HG03196 (cell line): ENCODE measurements at regions not wholly inside any gene's neighbourhood (a gene's known extent, or its start where the extent isn't known, plus 50 kb on each side); places are given as distances from the start of the nearest gene placed in this dataset.
"Not testable (repeated sequence)": the region's sequence is repeated elsewhere in the genome, so short reads cannot be mapped to it uniquely, and the experiment has no call there.

ENCODE experiments used
- ATAC-seq: cut with Tn5 transposase; IDR thresholded peaks from one replicate; pipeline ENCODE4 v1.9.1; 2021; ENCODE audit not compliant: unreplicated experiment

DNA sequence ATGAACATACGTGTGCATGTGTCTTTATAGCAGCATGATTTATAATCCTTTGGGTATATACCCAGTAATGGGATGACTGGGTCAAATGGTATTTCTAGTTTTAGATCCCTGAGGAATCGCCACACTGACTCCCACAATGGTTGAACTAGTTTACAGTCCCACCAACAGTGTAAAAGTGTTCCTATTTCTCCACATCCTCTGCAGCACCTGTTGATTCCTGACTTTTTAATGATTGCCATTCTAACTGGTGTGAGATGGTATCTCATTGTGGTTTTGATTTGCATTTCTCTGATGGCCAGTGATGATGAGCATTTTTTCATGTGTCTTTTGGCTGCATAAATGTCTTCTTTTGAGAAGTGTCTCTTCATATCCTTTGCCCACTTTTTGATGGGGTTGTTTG, 493.0 kb upstream of the PIK3R1 start:
- not testable (repeated sequence) for ATAC-seq

DNA sequence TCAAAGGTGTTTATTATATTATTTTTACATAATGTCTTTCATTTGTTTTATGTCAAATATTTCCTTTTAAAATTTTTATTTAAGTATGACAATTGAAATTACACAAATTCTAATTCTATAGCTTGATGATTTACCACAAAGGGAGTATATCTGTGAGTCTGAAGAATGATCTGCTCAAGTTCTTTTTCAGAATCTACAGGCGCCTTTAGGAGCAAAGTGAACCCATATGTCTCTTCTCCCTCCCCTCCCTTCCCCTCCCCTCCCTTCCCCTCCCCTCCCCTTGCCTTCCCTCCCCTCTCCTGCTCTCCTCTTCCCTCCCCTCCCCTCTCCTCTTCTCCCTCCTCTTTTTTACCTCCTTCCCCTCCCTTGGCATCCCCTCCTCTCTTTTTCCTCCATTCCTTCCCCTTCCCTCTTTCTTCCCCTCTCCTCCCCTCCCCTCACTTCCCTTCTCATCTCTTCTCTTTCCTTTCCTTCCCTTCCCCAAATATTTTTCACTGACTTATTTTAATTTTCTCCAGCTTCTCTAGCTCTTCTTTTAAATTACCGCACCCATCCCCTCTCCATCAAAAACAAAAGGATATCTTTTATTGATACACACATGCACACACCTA, 495.3 kb upstream of the PIK3R1 start:
- ATAC-seq = no peak

DNA sequence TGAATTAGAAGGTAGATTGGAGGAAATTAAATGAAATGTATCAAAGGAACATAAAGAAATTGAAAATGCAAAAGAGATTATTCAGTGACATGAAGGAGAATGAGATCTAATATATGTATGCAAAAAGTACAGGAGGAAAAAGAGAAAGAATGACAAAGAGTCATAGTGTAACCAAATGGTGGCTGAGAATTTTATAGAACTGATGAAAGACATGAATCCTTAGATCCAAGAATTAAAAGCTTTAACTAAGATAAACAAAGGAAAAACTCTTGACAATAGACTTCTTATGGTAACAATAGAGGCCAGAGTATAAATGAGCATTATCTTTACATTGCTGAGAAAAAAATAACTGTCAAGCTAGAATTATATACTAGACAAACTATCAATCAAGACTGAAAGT, 505.4 kb upstream of the CD180 start:
- no peak for ATAC-seq

DNA sequence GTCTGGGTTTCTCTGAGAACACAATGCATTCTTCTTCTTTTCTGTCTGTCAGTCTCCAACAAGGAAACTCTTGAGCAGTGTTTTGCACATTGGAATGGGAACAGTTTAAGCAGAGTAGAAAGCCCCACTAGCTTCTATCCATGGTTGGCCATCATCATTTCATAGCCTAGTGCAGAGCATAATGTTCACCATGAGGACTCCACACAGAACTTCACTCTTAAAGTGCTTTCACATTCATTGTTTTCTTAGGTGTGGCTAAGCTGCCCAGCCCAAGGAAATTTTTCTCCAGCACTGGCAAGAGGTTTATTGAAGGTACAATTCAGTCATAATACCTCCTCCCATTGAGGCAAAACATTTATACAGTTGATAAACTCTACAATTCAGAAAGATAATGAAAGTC, 503.0 kb upstream of the CD180 start:
- ATAC-seq = no peak

DNA sequence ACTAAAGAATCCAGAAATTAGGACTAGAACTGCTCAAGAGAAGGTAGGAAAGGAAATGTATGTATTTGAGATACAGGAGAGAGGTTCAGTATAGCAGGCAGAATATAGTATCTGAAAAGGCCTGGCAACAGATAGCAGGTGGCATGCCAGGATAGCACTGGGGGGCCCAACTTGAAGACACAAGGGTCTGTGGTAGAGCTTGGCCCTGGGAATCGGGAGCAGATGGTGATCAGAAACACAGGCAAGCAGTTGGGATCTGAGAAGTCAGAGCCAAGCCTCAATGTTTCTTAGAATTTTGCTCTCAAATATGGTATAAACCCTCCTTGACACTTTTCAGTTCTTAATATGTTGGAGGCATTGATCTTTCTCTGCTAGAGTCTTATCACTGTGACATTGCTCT, 499.8 kb upstream of the CD180 start:
- ATAC-seq = no peak

DNA sequence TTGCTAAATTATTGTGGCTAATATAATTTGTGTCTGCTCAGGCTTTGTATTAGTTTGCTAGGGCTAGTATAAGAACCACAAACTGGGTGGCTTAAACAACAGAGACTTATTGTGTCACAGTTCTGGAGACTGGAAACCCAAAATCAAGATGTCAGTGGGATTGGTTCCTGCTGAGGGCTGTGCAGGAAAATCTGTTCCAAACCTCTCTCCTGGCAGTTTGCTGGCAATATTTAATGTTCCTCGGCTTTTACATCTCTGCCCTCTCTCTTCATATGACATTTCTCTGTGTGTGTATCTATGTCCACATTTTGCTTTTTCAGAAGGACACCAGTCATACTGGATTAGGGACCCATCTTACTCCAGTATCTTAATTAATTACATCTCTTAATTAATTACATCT, 498.8 kb upstream of the CD180 start:
- ATAC-seq = no peak

DNA sequence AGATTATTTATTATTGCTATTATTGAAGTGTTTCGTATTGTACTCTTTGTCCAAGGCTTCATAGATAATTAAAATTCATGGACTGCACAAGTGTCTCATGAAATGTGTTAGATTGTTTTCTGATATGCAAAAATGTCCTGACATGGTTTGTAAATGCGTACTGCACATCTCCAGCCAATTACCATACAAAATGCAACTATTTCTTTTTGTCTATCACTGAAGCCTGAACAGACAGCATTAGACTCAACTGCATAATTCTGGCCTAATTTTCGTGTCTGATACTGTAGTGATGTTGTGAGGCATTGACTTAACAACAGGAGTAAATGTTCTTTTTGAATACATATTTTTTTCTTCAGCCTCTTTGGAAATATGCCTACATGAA, 498.2 kb upstream of the CD180 start:
- no peak for ATAC-seq

DNA sequence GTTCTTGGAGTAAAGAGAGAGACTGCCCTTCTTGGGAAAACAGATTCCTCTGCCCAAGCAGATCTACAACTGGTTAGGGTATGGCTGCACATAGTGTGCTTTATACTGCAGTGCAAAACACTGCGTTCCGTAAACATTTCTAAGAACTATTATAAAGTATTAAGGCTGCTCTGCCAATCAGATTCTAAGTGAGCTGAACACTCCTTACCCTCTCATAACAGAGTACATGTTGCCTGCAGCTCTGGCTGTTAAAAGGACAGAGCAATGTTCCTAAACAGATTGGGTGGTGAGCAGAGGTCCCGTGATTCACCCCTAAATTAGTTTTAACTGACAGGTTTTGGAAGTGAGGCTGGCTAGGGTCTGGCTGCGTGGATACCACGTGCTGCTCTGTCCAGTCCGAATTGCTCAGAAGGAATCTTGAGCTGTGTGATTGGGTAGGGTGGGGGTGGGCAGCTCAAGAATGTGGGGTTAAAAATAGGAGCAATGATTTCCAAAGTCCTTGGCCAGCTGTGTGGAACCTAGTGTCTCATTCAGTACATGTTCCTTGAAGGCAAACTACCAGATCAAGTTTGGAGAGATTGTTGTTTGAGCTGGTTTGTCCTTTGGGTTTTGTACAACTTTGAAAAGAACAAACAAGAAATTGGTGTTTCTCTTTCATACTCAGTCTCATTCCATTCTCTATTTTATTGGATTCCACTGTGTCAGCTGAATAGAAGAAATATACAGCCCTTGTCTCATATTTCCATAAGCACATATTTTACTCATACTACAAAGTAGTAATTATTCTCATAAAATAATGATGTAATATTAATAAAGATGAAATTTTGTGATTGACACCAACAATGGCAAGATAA, 497.6 kb upstream of the CD180 start:
- no peak for ATAC-seq

DNA sequence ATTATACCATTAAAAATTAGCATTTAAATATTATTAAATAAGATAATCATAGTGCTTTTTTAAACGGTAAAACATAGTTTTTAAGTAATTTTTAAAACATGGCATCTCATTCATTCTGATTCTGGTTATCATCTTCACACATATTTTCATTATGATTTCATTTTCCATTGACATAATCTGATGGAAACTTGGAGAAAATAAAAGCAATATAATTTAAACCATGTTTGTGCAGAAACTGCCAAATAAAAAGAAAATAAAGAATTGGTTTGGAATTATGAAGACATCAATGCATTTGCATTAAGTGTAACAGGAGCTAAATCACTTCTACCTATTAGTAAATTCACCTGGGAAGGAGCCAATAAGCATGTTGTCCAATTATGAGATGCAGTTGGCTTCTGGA, 490.1 kb upstream of the CD180 start:
- no peak for ATAC-seq

DNA sequence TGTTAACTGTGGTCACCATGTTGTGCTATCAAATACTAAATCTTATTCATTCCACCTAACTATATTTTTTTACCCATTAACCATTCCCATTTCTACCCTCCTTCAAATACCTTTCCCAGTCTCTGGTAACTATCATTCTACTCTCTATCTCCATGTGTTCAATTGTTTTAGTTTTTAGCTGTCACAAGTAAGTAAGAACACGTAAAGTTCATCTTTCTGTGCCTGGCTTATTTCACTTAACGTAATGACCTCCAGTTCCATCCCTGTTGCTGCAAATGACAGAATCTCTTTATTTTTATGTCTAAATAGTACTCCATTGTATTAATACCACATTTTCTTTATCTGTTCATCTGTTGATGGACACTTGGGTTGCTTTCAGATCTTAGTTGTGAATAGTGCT, 485.1 kb upstream of the CD180 start:
- ATAC-seq = no peak

DNA sequence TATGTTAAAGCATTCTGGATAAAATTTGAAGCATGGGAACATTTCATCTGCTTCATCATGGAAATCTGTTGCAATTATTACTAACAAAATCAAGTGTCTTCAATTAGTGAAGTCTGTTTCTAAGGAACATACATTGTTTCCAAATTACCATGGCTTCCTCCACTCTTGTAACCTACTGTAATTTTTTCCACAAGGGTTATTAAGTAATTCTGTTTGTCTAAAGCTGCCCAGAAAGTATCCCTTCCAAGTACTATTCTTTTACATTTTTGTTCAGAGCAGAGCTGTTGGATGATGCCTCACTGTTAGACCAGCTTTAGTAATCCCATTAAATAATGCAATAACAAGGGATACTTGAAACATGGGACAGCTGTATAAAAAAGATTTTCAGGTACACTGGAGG, 483.5 kb upstream of the CD180 start:
- ATAC-seq = no peak

DNA sequence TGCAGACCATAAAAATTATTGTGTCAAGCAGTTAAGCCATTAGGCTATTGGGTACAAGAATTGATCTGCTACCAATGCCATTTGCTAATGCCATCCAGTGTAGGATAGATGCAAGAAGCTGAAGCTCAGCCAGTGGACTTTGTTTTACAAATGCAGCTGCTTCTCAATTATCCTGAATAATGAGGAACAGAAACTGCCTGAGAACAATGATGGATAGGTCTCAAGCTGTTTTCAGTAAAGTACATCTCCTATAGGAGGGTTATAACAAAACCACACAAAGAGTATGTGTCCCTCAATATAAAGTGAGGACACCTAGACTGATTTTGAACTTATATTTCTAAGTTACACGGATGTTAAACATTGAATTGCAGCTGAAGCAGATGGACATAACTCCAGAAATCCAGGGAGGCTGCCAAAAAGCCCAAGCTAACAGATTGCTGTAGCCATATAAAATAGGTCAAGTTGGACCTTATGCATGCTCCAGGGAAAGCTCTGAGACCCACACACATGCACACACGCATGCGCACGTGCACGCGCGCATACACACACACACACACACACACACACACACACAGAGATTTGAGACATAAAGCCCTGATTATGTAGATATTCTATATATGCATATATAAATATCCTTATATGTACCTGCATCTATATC, 482.7 kb upstream of the CD180 start:
- no peak for ATAC-seq

DNA sequence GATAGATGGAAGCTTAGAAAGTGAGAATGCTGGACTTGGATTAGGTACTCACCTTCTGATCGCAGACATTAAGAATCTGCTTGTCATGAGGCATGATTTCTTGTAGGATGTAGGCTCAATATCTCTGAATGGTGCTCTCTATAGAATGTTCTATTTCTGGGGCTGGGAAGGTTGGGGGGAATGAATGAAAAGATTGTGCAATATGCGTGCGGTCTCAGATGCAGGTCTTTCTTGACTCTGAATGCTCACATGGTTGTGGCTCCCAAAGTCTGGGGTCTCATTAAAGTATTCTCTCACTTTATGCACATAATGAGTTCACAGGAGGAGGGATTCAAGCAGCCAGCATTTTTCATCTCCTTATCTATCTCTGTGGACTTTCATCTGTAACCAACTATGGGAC, 482.0 kb upstream of the CD180 start:
- ATAC-seq = no peak

DNA sequence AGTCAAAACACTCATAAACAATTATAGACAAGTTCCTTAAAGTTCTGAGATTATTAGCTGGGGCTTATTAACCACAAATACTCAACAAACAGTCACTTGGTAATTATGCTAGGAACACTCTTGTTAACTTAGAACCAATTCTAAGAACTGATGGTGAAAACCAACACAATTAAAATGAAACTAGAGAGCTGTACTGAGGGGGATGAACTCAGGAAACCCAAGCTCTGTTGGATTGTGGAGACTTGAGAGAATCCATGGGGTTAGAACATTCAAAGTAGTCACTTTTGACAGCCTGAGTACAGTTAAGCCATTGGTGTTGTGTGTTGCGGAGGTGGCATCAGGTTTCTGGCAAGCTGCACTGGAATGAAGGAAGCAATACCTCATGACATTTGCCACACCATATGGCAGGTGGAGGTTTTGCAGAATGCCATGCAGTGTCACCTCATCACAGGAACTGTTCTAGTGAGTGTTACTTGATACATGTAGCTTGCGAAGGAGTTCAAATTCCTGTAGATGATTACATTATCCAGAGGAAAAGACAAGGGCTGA, 480.9 kb upstream of the CD180 start:
- no peak for ATAC-seq

DNA sequence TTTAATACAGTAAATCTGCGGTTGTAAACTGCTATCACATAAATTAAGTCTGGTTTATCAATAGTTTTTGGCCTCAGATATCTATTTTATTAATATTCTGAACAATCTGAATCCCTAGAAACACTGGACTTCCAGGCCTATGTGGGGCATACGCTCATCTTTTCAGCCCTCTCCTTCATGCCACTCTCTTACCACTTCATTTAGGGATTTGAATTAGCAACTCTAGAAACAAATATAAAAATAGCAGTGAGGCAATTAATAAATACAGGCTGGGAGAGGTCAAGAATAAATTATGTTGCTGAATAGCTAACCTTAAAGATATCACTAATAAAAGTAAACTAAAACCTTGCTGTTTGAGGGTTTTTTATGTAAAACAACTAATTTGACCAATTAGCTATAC, 480.3 kb upstream of the CD180 start:
- ATAC-seq = no peak

DNA sequence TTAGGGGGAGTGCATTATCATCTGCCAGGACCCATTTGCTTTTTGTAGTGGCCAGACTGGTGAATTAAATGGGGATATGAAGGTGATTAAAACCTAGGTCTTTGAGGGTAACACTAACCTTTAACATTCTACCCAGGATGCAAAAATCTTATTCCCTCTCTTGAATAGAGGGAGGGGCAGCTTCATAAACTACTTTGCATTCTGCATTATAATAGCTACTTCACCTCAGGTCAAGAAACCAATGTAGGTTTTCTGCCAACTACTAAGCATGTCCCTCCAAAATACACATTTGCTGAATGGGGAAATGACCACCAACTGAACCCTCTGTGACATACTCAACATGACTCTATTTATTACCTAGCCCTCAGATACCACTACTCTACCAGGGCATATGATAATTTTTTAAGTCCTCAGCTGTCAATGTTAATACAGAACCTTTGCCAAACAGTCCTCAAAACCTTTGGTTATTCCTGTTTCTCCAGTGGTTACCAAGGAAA, 477.6 kb upstream of the CD180 start:
- no peak for ATAC-seq

DNA sequence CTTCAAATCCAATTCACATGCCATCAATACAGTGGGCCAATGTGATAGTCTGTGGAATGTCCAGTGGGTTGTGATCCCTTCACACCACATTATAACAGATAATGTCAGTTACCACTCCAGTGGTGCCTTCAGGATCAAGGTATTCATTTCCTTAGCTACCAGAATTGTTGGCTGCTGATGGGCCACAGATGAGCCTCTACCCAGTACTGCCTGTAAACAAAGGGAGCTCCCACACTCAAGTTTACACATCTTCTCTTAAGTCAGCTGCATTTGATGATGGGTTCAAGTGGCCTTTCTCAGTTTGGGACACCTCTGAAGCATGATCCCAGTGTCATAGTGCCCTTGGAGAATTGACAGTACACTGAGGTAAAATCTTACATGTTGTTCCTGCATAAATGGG, 477.0 kb upstream of the CD180 start:
- no peak for ATAC-seq

DNA sequence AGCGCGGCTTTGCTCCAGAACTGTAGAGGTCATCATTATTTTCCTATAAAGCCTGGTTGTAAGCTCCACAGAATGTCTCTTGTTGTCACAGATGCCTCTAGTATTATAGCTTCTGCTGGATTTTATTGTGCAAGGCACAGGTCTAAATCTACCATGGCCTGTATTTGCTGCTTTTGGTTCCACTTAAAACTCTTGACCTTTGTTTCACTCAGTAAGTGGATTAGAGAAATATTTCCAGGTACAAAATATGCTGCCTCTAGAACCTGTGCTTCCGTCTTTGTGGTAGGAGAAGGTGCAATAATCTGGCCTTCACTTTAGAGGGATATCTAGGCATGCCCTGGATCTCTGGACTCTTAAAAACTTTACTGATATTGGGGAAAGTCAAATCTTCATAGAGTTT, 476.6 kb upstream of the CD180 start:
- ATAC-seq = no peak

DNA sequence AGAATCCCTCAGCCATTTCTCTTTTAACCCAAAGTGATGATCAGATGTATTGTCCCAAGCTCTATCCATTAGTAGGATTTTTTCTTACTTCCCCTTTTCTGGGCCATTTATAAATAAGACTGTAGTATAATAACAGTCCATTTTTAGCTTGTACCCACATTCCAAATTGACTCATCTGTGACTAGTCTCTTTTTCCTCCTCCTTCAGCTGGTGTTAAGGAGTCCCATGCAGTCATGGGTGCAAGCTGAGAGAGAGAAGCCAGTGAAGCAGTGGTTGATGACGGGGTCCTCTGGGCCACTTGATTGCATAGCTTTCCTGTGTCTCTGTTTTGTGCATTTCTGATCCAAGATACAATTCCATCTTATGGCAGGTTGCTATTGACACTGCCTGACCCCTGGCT, 476.0 kb upstream of the CD180 start:
- ATAC-seq = no peak

DNA sequence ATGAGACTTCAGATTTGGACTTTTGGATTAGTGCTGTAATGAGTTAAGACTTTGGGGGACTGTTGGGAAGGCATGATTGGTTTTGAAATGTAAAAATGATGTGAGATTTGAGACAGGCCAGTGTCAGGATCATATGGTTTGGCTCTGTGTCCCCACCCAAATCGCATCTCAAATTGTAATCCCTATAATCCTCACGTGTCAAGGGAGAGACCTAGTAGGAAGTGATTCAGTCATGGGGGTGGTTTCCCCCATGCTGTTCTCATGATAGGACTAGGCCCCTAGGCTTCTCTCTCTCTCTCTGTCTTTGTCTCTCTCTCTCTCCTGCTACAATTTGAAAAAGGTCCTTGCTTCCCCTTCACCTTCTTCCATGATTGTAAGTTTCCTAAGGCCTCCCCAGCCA, 473.3 kb upstream of the CD180 start:
- ATAC-seq = no peak

DNA sequence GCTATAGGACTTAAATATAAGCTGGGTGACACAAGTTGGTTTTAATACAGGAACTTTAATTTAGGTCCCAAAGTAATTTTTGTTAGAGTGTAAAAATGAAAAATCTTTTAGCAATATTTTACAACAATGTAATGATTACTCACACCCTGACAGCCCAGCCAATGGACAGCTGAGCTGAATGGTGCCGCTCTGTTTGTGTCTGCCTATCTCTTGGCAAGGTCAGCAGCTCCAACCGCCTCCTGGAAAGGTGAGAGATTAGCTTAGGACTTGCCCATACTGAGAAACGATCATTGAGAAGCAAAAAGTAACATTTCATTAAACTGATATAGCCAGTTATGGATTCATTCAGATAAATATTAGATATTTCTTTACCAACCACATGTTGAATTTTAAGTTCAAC, 463.6 kb upstream of the CD180 start:
- no peak for ATAC-seq

DNA sequence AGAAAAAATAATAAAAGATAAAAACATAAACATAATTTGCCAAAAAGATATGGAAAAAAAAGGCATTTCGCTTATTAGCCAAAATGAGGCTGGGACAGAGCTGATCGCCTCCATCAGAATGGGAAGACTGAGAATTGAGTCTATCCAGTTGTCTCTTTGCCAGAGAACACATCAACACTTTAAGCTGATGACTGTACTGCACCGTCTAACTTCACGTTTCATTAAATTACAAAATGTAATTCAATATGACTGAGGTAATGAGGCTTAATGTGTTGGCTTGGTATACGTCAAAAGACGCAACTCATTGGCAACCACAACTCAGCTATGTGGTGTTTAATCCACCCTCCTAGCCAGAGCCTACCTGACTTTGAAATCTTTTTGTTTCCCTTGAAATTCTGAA, 462.7 kb upstream of the CD180 start:
- ATAC-seq = no peak
